ENCODE measurements at regions not wholly inside any gene's neighbourhood (a gene's known extent, or its start where the extent isn't known, plus 50 kb on each side); places are given as distances from the start of the nearest gene placed in this dataset.

- no peaks in the 10 kb centered on the region for H3K27me3 ChIP-seq (ENCODE audit: insufficient read depth, low read length)
- no peak overlapping the region for H2BK120ac ChIP-seq (ENCODE audit: low read depth, low read length, poor library complexity, severe bottlenecking)
- H4K91ac ChIP-seq (ENCODE audit: insufficient read length, low read depth, low read length) = no peak overlapping the region
- no peak overlapping the region for H2BK5ac ChIP-seq (ENCODE audit: insufficient read length, low read length)
- H2BK15ac ChIP-seq (ENCODE audit: low read depth, low read length) = no peak overlapping the region
- H3K14ac ChIP-seq (ENCODE audit: insufficient read depth, low read length) = no peak overlapping the region
- H3K4me2 ChIP-seq (ENCODE audit: insufficient read depth, insufficient read length, low read length) = no peak overlapping the region
- no peak overlapping the region for H3K56ac ChIP-seq (ENCODE audit: insufficient read length, low read depth, low read length)
- no peaks in the 10 kb centered on the region for H3K79me1 ChIP-seq (ENCODE audit: insufficient read depth, low read depth, low read length, poor library complexity, severe bottlenecking)
- no peak overlapping the region for H3K23ac ChIP-seq (ENCODE audit: insufficient read length, low read depth, low read length)
- no peak overlapping the region for H3K9ac ChIP-seq (ENCODE audit: extremely low read depth, insufficient read length, low read length)
- no peaks in the 10 kb centered on the region for H3K9me3 Mint-ChIP-seq
- no peak for DNase-seq
- no peak overlapping the region for H3K27ac Mint-ChIP-seq
- H3K4me1 Mint-ChIP-seq = no peaks in the 10 kb centered on the region
- no CpG with 5 or more reads among the region's 10 CpGs for WGBS (ENCODE audit: extremely low coverage, insufficient read length, low lambda C conversion rate)
- no peaks in the 10 kb centered on the region for H3K79me2 ChIP-seq (ENCODE audit: insufficient read depth, low read length)
- H3K36me3 Mint-ChIP-seq (ENCODE audit: insufficient read depth in 1 of 3, low read depth in 3 of 3) = no peaks in the 10 kb centered on the region
- no peak overlapping the region for H2AFZ ChIP-seq (ENCODE audit: low read length)
- H3K9me3 ChIP-seq (ENCODE audit: control insufficient read depth, low read depth, low read length) = no peaks in the 10 kb centered on the region
- H3K18ac ChIP-seq (ENCODE audit: insufficient read length, low read depth, low read length) = no peak overlapping the region
- H4K8ac ChIP-seq (replicated peaks; ENCODE audit: insufficient read length, low read depth, low read length) = no peak overlapping the region
- H3K23me2 ChIP-seq (ENCODE audit: insufficient read length, low read depth, low read length, poor library complexity, severe bottlenecking) = no peaks in the 10 kb centered on the region
- H2AK5ac ChIP-seq (ENCODE audit: insufficient read length, low read length) = no peak overlapping the region
- H3K4me1 ChIP-seq (ENCODE audit: insufficient read depth, low read length) = no peaks in the 10 kb centered on the region
- H3T11ph ChIP-seq (ENCODE audit: low read length) = no peak overlapping the region
- no peaks in the 10 kb centered on the region; the same call in 1 of the 2 replicates for H3K27me3 Mint-ChIP-seq (ENCODE audit: low read depth)
- no peak overlapping the region for H3K4me3 Mint-ChIP-seq
- H3K4ac ChIP-seq (ENCODE audit: low read depth, low read length) = no peak overlapping the region
- peaks cover 2% of the 10 kb centered on the region for H4K20me1 ChIP-seq (ENCODE audit: control insufficient read depth, insufficient read depth, insufficient read length)
- no peak overlapping the region for H4K5ac ChIP-seq (ENCODE audit: insufficient read length, low read depth, low read length)
- H2BK12ac ChIP-seq (ENCODE audit: insufficient read length, low read depth, low read length) = no peak overlapping the region
- H2BK20ac ChIP-seq (ENCODE audit: low read depth, low read length, poor library complexity, severe bottlenecking) = no peak overlapping the region
- H3K27ac ChIP-seq (ENCODE audit: insufficient read length, low read depth, low read length) = no peak overlapping the region
- TF ChIP-seq, protein P1, sequence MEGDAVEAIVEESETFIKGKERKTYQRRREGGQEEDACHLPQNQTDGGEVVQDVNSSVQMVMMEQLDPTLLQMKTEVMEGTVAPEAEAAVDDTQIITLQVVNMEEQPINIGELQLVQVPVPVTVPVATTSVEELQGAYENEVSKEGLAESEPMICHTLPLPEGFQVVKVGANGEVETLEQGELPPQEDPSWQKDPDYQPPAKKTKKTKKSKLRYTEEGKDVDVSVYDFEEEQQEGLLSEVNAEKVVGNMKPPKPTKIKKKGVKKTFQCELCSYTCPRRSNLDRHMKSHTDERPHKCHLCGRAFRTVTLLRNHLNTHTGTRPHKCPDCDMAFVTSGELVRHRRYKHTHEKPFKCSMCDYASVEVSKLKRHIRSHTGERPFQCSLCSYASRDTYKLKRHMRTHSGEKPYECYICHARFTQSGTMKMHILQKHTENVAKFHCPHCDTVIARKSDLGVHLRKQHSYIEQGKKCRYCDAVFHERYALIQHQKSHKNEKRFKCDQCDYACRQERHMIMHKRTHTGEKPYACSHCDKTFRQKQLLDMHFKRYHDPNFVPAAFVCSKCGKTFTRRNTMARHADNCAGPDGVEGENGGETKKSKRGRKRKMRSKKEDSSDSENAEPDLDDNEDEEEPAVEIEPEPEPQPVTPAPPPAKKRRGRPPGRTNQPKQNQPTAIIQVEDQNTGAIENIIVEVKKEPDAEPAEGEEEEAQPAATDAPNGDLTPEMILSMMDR (conservative IDR thresholded peaks at IDR 0.05) = no peak
Measured at GRCh38 chr10:30127120-30127541, 67.7 kb upstream of the JCAD start.
